ENCODE measurements at regions not wholly inside any gene's neighbourhood (a gene's known extent, or its start where the extent isn't known, plus 50 kb on each side); places are given as distances from the start of the nearest gene placed in this dataset.
"Not testable (repeated sequence)": the region's sequence is repeated elsewhere in the genome, so short reads cannot be mapped to it uniquely, and the experiment has no call there.

- Mint-ChIP-seq H3K4me1 (no peaks in the 10 kb centered on the region), H3K27me3 (no peaks in the 10 kb centered on the region), H3K4me3 (no peak overlapping the region), H3K27ac (no peak overlapping the region), H3K36me3 (no peaks in the 10 kb centered on the region), H3K9me3 (no peaks in the 10 kb centered on the region)
- ATAC-seq = no peak
These were observed 105.1 kb downstream of the FANCF start for GRCh38 chr11:22520521-22520920.

- H3K9me3 Mint-ChIP-seq, H3K4me1 Mint-ChIP-seq, H3K27ac Mint-ChIP-seq, H3K4me3 Mint-ChIP-seq, ATAC-seq, H3K36me3 Mint-ChIP-seq: not testable (repeated sequence)
- H3K27me3 Mint-ChIP-seq = peaks cover 13% of the 10 kb centered on the region
These were observed 107.3 kb downstream of the FANCF start for GRCh38 chr11:22518344-22518743.

GRCh38 chr11:22516111-22516510, 109.5 kb downstream of the FANCF start:
- Mint-ChIP-seq H3K36me3 (no peaks in the 10 kb centered on the region), H3K27ac (no peak overlapping the region), H3K9me3 (no peaks in the 10 kb centered on the region), H3K27me3 (peaks cover 13% of the 10 kb centered on the region), H3K4me1 (no peaks in the 10 kb centered on the region), H3K4me3 (no peak overlapping the region)
- ATAC-seq = no peak

GRCh38 chr11:22512457-22512856, 113.2 kb downstream of the FANCF start:
- Mint-ChIP-seq H3K4me3 (no peak overlapping the region), H3K36me3 (no peaks in the 10 kb centered on the region), H3K27me3 (peaks cover 13% of the 10 kb centered on the region), H3K27ac (no peak overlapping the region), H3K4me1 (no peaks in the 10 kb centered on the region), H3K9me3 (no peaks in the 10 kb centered on the region)
- ATAC-seq = no peak

- Mint-ChIP-seq H3K36me3 (no peaks in the 10 kb centered on the region), H3K9me3 (no peaks in the 10 kb centered on the region), H3K4me1 (no peaks in the 10 kb centered on the region), H3K4me3 (no peak overlapping the region), H3K27ac (no peak overlapping the region), H3K27me3 (peaks cover 13% of the 10 kb centered on the region)
- no peak for ATAC-seq
These were observed 114.9 kb downstream of the FANCF start for GRCh38 chr11:22510741-22511140.

GRCh38 chr11:22510010-22510409, 115.6 kb downstream of the FANCF start:
- ATAC-seq = no peak
- Mint-ChIP-seq H3K4me1 (no peaks in the 10 kb centered on the region), H3K27me3 (peaks cover 13% of the 10 kb centered on the region), H3K4me3 (no peak overlapping the region), H3K27ac (no peak overlapping the region), H3K36me3 (no peaks in the 10 kb centered on the region), H3K9me3 (no peaks in the 10 kb centered on the region)

GRCh38 chr11:22508665-22509064, 117.0 kb downstream of the FANCF start:
- H3K27ac Mint-ChIP-seq = no peak overlapping the region
- no peak overlapping the region for H3K4me3 Mint-ChIP-seq
- H3K27me3 Mint-ChIP-seq = peaks cover 3% of the 10 kb centered on the region
- H3K9me3 Mint-ChIP-seq = no peaks in the 10 kb centered on the region
- H3K36me3 Mint-ChIP-seq = no peaks in the 10 kb centered on the region
- H3K4me1 Mint-ChIP-seq = no peaks in the 10 kb centered on the region
- ATAC-seq = no peak

GRCh38 chr11:22497474-22497873, 128.1 kb downstream of the FANCF start:
- ATAC-seq = no peak
- no peak overlapping the region for H3K4me3 Mint-ChIP-seq
- no peaks in the 10 kb centered on the region for H3K9me3 Mint-ChIP-seq

GRCh38 chr11:22491555-22492225, 133.9 kb downstream of the FANCF start:
- Mint-ChIP-seq H3K27me3 (peaks cover 13% of the 10 kb centered on the region), H3K4me3 (no peak overlapping the region), H3K9me3 (no peaks in the 10 kb centered on the region), H3K4me1 (no peaks in the 10 kb centered on the region), H3K36me3 (no peaks in the 10 kb centered on the region), H3K27ac (no peak overlapping the region)
- ATAC-seq = no peak

More at GRCh38 chr11:22497474-22497873, 128.1 kb downstream of the FANCF start:
- H3K36me3 Mint-ChIP-seq = no peaks in the 10 kb centered on the region
- no peaks in the 10 kb centered on the region for H3K4me1 Mint-ChIP-seq
- no peaks in the 10 kb centered on the region for H3K27me3 Mint-ChIP-seq
- no peak overlapping the region for H3K27ac Mint-ChIP-seq

- no peak overlapping the region for H3K4me3 Mint-ChIP-seq
- H3K4me1 Mint-ChIP-seq = no peaks in the 10 kb centered on the region
- no peaks in the 10 kb centered on the region for H3K36me3 Mint-ChIP-seq
- no peak overlapping the region for H3K27ac Mint-ChIP-seq
- no peak for ATAC-seq
- H3K27me3 Mint-ChIP-seq = no peaks in the 10 kb centered on the region
- no peaks in the 10 kb centered on the region for H3K9me3 Mint-ChIP-seq
These were observed 142.0 kb downstream of the SLC17A6 start for GRCh38 chr11:22479971-22480720.

- Mint-ChIP-seq H3K27ac (no peak overlapping the region), H3K27me3 (no peaks in the 10 kb centered on the region), H3K9me3 (no peaks in the 10 kb centered on the region), H3K4me1 (no peaks in the 10 kb centered on the region), H3K4me3 (no peak overlapping the region), H3K36me3 (no peaks in the 10 kb centered on the region)
- ATAC-seq = no peak
These were observed 141.0 kb downstream of the SLC17A6 start for GRCh38 chr11:22479208-22479607.

GRCh38 chr11:22478169-22478568, 140.0 kb downstream of the SLC17A6 start:
- no peaks in the 10 kb centered on the region for H3K36me3 Mint-ChIP-seq
- H3K4me1 Mint-ChIP-seq = no peaks in the 10 kb centered on the region
- H3K4me3 Mint-ChIP-seq = no peak overlapping the region
- H3K27me3 Mint-ChIP-seq = no peaks in the 10 kb centered on the region
- no peak overlapping the region for H3K27ac Mint-ChIP-seq
- H3K9me3 Mint-ChIP-seq = no peaks in the 10 kb centered on the region
- ATAC-seq = no peak

GRCh38 chr11:22477312-22477711, 139.1 kb downstream of the SLC17A6 start:
- H3K27me3 Mint-ChIP-seq = no peaks in the 10 kb centered on the region
- H3K4me3 Mint-ChIP-seq = no peak overlapping the region
- no peaks in the 10 kb centered on the region for H3K4me1 Mint-ChIP-seq
- H3K27ac Mint-ChIP-seq = no peak overlapping the region
- H3K36me3 Mint-ChIP-seq = no peaks in the 10 kb centered on the region
- no peaks in the 10 kb centered on the region for H3K9me3 Mint-ChIP-seq
- ATAC-seq = no peak

GRCh38 chr11:22476589-22476988, 138.4 kb downstream of the SLC17A6 start:
- H3K4me3 Mint-ChIP-seq = no peak overlapping the region
- no peaks in the 10 kb centered on the region for H3K4me1 Mint-ChIP-seq
- H3K9me3 Mint-ChIP-seq = no peaks in the 10 kb centered on the region
- ATAC-seq = no peak
- no peaks in the 10 kb centered on the region for H3K27me3 Mint-ChIP-seq
- no peak overlapping the region for H3K27ac Mint-ChIP-seq
- H3K36me3 Mint-ChIP-seq = no peaks in the 10 kb centered on the region

- no peaks in the 10 kb centered on the region for H3K27me3 Mint-ChIP-seq
- no peaks in the 10 kb centered on the region for H3K36me3 Mint-ChIP-seq
- no peak for ATAC-seq
- H3K9me3 Mint-ChIP-seq = no peaks in the 10 kb centered on the region
- H3K4me1 Mint-ChIP-seq = no peaks in the 10 kb centered on the region
- H3K27ac Mint-ChIP-seq = no peak overlapping the region
- H3K4me3 Mint-ChIP-seq = no peak overlapping the region
These were observed 136.4 kb downstream of the SLC17A6 start for GRCh38 chr11:22474616-22475015.

GRCh38 chr11:22473586-22473985, 135.4 kb downstream of the SLC17A6 start:
- Mint-ChIP-seq H3K9me3 (no peaks in the 10 kb centered on the region), H3K36me3 (no peaks in the 10 kb centered on the region), H3K4me1 (no peaks in the 10 kb centered on the region), H3K27me3 (no peaks in the 10 kb centered on the region), H3K27ac (no peak overlapping the region), H3K4me3 (no peak overlapping the region)
- no peak for ATAC-seq
